ENCODE measurements at regions not wholly inside any gene's neighbourhood (a gene's known extent, or its start where the extent isn't known, plus 50 kb on each side); places are given as distances from the start of the nearest gene placed in this dataset.

GRCh38 chr15:66917904-66918448, 147.4 kb upstream of the SMAD3 start (continued):
- TF ChIP-seq SP1 (IDR thresholded peaks at IDR 0.05; ENCODE audit: low read depth, low read length): no peak
- TF ChIP-seq KDM1A (IDR thresholded peaks at IDR 0.05; ENCODE audit: borderline replicate concordance, low read length): no peak
- TF ChIP-seq RBBP5 (IDR thresholded peaks at IDR 0.05; ENCODE audit: borderline replicate concordance, low read depth, low read length): no peak
- TF ChIP-seq KDM4A (IDR thresholded peaks at IDR 0.05; ENCODE audit: low read depth, low read length, severe bottlenecking): no peak
- TF ChIP-seq RAD21 (IDR thresholded peaks at IDR 0.05 in 1 of 2, conservative IDR thresholded peaks at IDR 0.05 in 1 of 2; ENCODE audit: low read depth in 2 of 2, low read length in 2 of 2): no peak
- TF ChIP-seq SUZ12 (IDR thresholded peaks at IDR 0.05; ENCODE audit: low read length): no peak
- no peak for TF ChIP-seq ZNF274 (IDR thresholded peaks at IDR 0.05; ENCODE audit: borderline replicate concordance, extremely low read depth, low read length)
- TF ChIP-seq CBX5 (IDR thresholded peaks at IDR 0.05; ENCODE audit: low read depth, low read length): no peak
- TF ChIP-seq CEBPB (IDR thresholded peaks at IDR 0.05; ENCODE audit: low read depth, low read length): no peak
- TF ChIP-seq ASH2L (IDR thresholded peaks at IDR 0.05; ENCODE audit: low read length): no peak
